ENCODE measurements at regions not wholly inside any gene's neighbourhood (a gene's known extent, or its start where the extent isn't known, plus 50 kb on each side); places are given as distances from the start of the nearest gene placed in this dataset.

DNA sequence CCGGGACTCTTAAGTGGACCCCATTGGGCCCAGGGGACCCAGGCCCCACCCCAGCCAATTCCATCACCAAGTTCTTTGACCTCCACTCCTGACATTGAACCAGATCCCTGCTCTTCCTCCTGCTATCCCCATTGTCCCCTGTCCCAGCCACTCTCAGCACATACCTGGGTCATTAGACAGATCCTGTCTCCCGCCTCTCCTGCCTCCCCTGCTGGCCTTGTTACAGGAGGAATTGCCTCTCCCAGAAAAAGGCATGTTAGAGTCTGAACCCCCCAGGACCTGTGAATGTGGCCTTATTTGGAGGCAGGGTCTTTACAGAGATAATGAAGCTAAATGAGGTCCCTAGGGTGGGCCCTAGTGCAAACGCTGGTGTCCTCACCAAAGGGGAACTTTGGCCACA is 301.9 kb downstream of the NPHP4 start:
- TF ChIP-seq CTCF (IDR thresholded peaks at IDR 0.05): no peak
- TF ChIP-seq POLR2AphosphoS5 (IDR thresholded peaks at IDR 0.05): no peak

All from breast epithelium (tissue), 3 donors.